Caco-2 (cell line): ENCODE measurements at regions not wholly inside any gene's neighbourhood (a gene's known extent, or its start where the extent isn't known, plus 50 kb on each side); places are given as distances from the start of the nearest gene placed in this dataset.
A peak's percentile ranks its signal among the peaks of the same experiment; 100 is the strongest.

Experiments used
- BruUV-seq: library from RNA; stranded (reverse); fragments of 400-500 nt; replicated peaks from 2 replicates; lab custom pipeline; 2021; lab: Mats Ljungman, UMichigan
- CTCF ChIA-PET: fragments of 300-600 bp; sonication (Branson Sonifier 250); formaldehyde crosslinking; loops from one replicate; lab custom pipeline; 2022; ENCODE audit warnings: antibody characterized with exemption; lab: Charles Lee
- POLR2A ChIA-PET: fragments of 300-600 bp; sonication (Branson Sonifier 250); formaldehyde crosslinking; loops from one replicate; lab custom pipeline; 2022; ENCODE audit warnings: antibody characterized with exemption; lab: Charles Lee
- DNase-seq, 2 experiments: peaks; one replicate each; pipeline versions ENCODE4 v3.0.0 to v3.0.0-alpha.2; 2020 to 2022
- H3K27me3 ChIP-seq: replicated peaks from 2 replicates; pipeline ENCODE4 v1.6.0; 2011; ENCODE audit warnings: low read length; ENCODE audit not compliant: control insufficient read depth, insufficient read depth
- H3K36me3 ChIP-seq: 2 replicates; pipeline ENCODE4 v1.5.1; 2011; ENCODE audit warnings: low read length; ENCODE audit not compliant: control insufficient read depth, insufficient read depth
- H3K4me1 ChIP-seq: fragments of 250-450 bp; sonication (Bioruptor Pico); 2 replicates; pipeline ENCODE4 v1.5.1; 2020; ENCODE audit warnings: mild to moderate bottlenecking
- H3K4me3 ChIP-seq: 2 replicates; pipeline ENCODE4 v1.5.1; 2011; ENCODE audit warnings: low read depth, mild to moderate bottlenecking, control low read depth, low read length
- H3K9me3 ChIP-seq: fragments of 250-450 bp; sonication (Bioruptor Pico); 2 replicates; pipeline ENCODE4 v1.5.1; 2020; ENCODE audit warnings: mild to moderate bottlenecking, moderate library complexity
- H3K27ac Mint-ChIP-seq: one replicate; pipeline ENCODE4 v1.8.0; 2022; ENCODE audit warnings: mixed read lengths; ENCODE audit not compliant: unreplicated experiment
- H3K27me3 Mint-ChIP-seq: one replicate; pipeline ENCODE4 v1.8.0; 2022; ENCODE audit warnings: mixed read lengths; ENCODE audit not compliant: insufficient read depth, unreplicated experiment
- H3K36me3 Mint-ChIP-seq: one replicate; pipeline ENCODE4 v1.8.0; 2022; ENCODE audit warnings: mild to moderate bottlenecking, mixed read lengths; ENCODE audit not compliant: insufficient read depth, unreplicated experiment
- H3K4me1 Mint-ChIP-seq: one replicate; pipeline ENCODE4 v1.8.0; 2022; ENCODE audit warnings: low read depth, mixed read lengths; ENCODE audit not compliant: unreplicated experiment
- H3K4me3 Mint-ChIP-seq: one replicate; pipeline ENCODE4 v1.8.0; 2022; ENCODE audit warnings: mild to moderate bottlenecking, moderate library complexity, mixed read lengths; ENCODE audit not compliant: unreplicated experiment
- H3K9me3 Mint-ChIP-seq: one replicate; pipeline ENCODE4 v1.8.0; 2022; ENCODE audit warnings: mixed read lengths; ENCODE audit not compliant: unreplicated experiment
- CTCF ChIP-seq, 2 experiments: fragments of 200-600 bp in 1 of 2; IDR thresholded peaks; 1 replicate in 1 of 2; 2 replicates in 1 of 2; pipeline versions ENCODE4 v1.5.1 to v1.8.0; 2011 to 2022; ENCODE audit warnings: antibody characterized with exemption in 1 of 2, control low read depth in 1 of 2, inconsistent platforms in 1 of 2, low read depth in 1 of 2, low read length in 1 of 2, mild to moderate bottlenecking in 1 of 2, moderate library complexity in 1 of 2; ENCODE audit not compliant: insufficient read depth in 1 of 2, severe bottlenecking in 1 of 2, unreplicated experiment in 1 of 2
- intact Hi-C: fragments of 100-400 bp; cut with micrococcal nuclease; formaldehyde crosslinking; loops from one replicate; pipeline ENCODE4 v1.10.0; 2022; ENCODE audit not compliant: unreplicated experiment

GRCh38 chr16:66294507-66294906, 72.0 kb upstream of the CDH5 start:
- no peak overlapping the region for H3K4me3 ChIP-seq
- H3K36me3 ChIP-seq = no peaks in the 10 kb centered on the region
- H3K27me3 ChIP-seq = no peaks in the 10 kb centered on the region; the same call in 1 of the 2 replicates
- peaks cover 28% of the 10 kb centered on the region for H3K27me3 Mint-ChIP-seq
- intact Hi-C loops = no loop called here
- no peak for TF ChIP-seq CTCF (IDR thresholded peaks at IDR 0.05; ENCODE audit: insufficient read depth in 1 of 2, low read depth in 1 of 2, low read length in 1 of 2, severe bottlenecking in 1 of 2, unreplicated experiment in 1 of 2)
- H3K9me3 Mint-ChIP-seq = no peaks in the 10 kb centered on the region
- H3K27ac Mint-ChIP-seq = no peak overlapping the region
- H3K4me3 Mint-ChIP-seq = no peak overlapping the region
- BruUV-seq = no TSS peak
- H3K4me1 Mint-ChIP-seq = no peaks in the 10 kb centered on the region
- H3K4me1 ChIP-seq = no peaks in the 10 kb centered on the region
- no peak for DNase-seq
- ChIA-PET CTCF (no interaction called here), POLR2A (no interaction called here)
- no peaks in the 10 kb centered on the region for H3K36me3 Mint-ChIP-seq
- H3K9me3 ChIP-seq = no peaks in the 10 kb centered on the region

GRCh38 chr16:66293932-66294331, 72.6 kb upstream of the CDH5 start:
- ChIA-PET CTCF (no interaction called here), POLR2A (no interaction called here)
- Mint-ChIP-seq H3K27ac (no peak overlapping the region), H3K4me3 (no peak overlapping the region), H3K36me3 (no peaks in the 10 kb centered on the region), H3K9me3 (no peaks in the 10 kb centered on the region), H3K4me1 (no peaks in the 10 kb centered on the region), H3K27me3 (peaks cover 22% of the 10 kb centered on the region)
- no peaks in the 10 kb centered on the region for H3K36me3 ChIP-seq
- no peaks in the 10 kb centered on the region; the same call in 1 of the 2 replicates for H3K27me3 ChIP-seq
- BruUV-seq = no TSS peak
- H3K9me3 ChIP-seq = no peaks in the 10 kb centered on the region
- H3K4me1 ChIP-seq = no peaks in the 10 kb centered on the region
- H3K4me3 ChIP-seq = no peak overlapping the region
- TF ChIP-seq CTCF (IDR thresholded peaks at IDR 0.05; ENCODE audit: insufficient read depth in 1 of 2, low read depth in 1 of 2, low read length in 1 of 2, severe bottlenecking in 1 of 2, unreplicated experiment in 1 of 2) = no peak
- intact Hi-C loops = no loop called here
- no peak for DNase-seq

- ChIA-PET CTCF (no interaction called here), POLR2A (no interaction called here)
- no peak for TF ChIP-seq CTCF (IDR thresholded peaks at IDR 0.05; ENCODE audit: insufficient read depth in 1 of 2, low read depth in 1 of 2, low read length in 1 of 2, severe bottlenecking in 1 of 2, unreplicated experiment in 1 of 2)
- no peaks in the 10 kb centered on the region for H3K36me3 ChIP-seq
- H3K9me3 Mint-ChIP-seq = no peaks in the 10 kb centered on the region
- peak in 1 of 2 experiments; percentile 25 for DNase-seq
- no peaks in the 10 kb centered on the region; the same call in 1 of the 2 replicates for H3K27me3 ChIP-seq
- no peaks in the 10 kb centered on the region for H3K4me1 Mint-ChIP-seq
- no peaks in the 10 kb centered on the region for H3K4me1 ChIP-seq
- intact Hi-C loops = no loop called here
- H3K36me3 Mint-ChIP-seq = no peaks in the 10 kb centered on the region
- no TSS peak for BruUV-seq
- H3K27me3 Mint-ChIP-seq = peaks cover 22% of the 10 kb centered on the region
- no peak overlapping the region for H3K4me3 ChIP-seq
- H3K4me3 Mint-ChIP-seq = no peak overlapping the region
- no peaks in the 10 kb centered on the region for H3K9me3 ChIP-seq
- no peak overlapping the region for H3K27ac Mint-ChIP-seq
Observed at GRCh38 chr16:66293207-66293735, 73.2 kb upstream of the CDH5 start.
